Suppressor macrophage treated with lipopolysaccharide for 4 hours (primary cell): ENCODE measurements at regions not wholly inside any gene's neighbourhood (a gene's known extent, or its start where the extent isn't known, plus 50 kb on each side); places are given as distances from the start of the nearest gene placed in this dataset.

Experiments
- DNase-seq: peaks from one replicate; pipeline ENCODE4 v3.0.0-alpha.2; 2020

DNA sequence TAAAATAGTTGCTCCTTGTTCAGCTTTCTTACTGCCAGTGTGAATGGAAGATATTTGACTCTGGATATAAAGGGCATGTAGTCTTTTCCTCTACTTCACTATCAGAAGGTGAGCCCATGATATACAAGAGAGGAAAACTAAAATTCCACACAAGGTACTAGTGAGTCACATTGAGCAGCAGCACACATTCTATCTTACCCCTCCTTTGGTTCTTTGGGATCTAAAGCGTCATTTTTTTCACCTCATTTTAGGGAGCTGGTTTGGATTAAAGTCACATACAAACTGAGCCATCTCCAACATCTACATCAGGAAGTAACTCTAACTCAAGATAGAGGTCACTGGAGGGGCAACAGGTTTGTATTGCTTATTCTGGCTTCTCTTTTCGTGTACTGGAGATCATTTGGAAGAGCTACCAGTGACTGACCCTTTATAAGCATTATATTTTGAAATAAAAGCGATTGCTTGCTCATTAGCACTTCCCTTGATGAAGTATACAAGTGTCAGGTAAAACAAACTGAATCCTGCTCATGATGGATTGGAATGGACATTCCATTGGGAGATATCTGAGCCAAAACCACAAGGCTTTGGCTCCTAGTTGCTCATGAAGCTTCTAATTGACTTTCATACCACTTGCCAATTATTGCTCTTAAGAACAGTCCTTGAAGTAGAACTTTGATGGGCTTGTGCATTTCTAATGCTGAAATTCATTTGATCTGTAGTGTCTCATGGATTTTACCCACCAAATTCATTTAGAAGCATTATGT lies 124.1 kb downstream of the SPCS3 start:
- no peak for DNase-seq

DNA sequence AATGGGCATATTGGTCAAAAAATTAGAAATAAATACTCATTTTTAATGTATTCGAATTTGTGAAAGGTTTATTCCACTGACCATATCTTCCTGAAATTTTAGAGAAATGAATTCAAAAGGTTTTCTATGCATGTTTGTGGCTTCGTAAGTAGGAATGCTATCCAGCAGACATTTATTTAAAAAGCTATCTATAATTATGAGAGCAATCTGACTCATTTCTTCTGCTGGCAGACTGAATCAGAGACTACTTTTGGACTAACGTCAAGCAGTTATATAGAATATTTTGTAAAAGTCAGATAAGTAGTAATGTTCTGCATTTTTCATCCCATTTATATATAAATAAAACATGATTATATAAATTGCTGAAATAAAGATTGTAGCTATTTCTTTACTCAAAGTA lies 125.0 kb downstream of the SPCS3 start:
- no peak for DNase-seq

DNA sequence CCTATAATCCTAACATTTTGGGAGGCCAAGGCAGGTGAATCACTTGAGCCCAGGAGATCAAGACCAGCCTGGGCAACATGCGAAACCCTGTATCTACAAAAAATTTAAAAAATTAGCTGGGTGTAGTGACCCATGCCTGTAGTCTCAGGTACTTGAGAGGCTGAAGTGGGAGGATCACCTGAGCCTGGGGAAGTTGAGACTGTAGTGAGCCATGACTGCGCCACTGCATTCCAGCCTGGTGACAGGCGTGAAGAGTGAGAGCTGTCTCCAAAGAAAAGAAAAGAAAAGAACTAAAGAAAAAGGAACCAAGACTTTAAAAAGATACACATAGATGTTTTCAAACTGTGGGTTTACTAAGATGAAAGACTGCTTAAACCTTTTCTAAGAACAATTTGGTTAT lies 129.0 kb downstream of the SPCS3 start:
- no peak for DNase-seq

DNA sequence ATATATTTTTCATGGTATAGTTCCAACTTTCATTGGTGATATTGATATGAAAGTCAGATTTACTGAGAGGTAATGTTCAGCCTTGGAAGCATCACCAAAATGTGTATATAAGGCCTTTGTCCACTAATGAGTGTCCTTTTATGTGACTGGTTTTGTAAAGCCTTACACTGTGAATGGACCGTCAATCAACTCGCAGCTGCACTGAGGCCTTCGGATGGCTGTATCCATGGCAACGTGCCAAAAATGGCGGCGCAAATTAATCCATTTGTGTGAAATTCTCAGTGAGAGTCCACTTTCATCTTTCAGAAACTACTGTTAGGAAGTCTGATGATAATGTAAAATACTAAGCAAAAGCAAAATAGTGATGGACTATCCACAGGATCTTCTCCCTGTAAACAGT lies 131.7 kb downstream of the SPCS3 start:
- no peak for DNase-seq

DNA sequence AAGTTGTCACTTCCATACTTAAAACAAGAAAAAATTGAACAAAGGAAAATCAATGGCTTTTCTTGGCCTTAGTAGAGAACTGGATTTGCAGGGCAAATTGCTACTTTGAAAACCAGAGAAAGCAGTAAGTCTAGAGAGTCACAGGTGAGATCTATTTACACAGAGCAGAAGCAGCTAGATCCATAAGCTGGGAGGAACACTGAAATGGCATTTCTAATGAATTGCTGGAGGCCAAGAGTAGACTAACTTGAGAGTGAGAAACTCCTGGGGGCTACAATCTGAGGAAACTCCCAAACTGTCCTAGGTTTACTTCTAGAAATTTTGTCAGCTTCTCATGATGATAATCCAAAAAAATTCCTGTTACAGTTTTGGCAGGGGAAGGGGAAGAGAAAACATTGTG lies 133.3 kb downstream of the SPCS3 start:
- no peak for DNase-seq

DNA sequence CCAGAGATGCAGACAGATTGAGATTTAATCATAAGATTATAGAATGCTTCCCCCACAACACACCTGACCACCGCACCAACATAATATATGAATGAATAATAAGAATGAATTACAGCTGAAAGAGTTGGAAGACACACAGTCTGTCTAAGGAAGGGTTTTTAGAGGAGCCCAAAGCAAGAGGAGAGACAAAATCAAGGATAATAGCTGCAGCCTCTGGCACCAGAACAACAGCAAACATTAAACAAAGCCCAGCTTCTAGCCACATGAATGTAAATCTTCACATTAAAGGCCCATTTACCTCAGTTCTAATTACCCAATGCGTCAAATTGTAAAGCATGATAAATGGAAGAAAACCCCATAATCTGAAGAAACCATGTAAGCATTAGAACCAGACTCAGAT lies 133.9 kb downstream of the SPCS3 start:
- no peak for DNase-seq

DNA sequence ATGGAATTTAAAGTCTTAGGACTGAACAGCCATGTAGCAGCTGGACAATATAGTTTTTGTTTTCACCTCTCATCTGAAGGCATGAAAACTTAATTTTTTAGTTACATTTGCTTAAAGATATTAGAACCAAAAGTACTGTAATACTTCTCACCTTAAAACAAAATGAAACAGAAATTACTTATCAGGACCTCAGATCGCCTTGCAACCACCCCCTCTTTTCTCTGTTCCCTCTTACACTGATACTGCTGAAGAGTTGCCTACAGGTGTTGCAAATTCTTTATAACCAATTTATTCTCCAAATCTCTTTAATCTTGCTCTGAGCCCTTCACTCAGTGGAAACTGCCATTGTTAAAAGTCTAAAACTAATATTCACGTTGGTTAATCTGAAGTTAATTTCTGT lies 145.0 kb downstream of the SPCS3 start:
- no peak for DNase-seq

DNA sequence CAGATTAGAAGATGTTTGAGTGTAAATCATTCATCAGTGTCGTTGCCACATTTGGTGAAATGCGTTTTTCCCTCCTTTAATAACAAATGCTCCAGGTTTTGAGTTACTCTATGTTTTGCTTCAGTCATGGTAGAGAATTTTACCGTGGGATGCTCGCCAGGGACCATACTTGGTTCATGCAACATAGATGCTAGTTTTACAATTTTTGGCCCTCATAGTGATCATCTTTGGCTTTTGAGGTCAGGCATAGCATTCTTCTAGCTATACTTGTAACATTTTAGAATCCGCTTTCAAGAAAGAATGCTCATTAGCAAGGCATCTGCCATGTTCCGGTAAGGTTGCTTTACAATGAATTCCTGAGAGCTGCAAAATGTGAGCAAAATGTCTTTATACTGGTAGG lies 147.2 kb downstream of the SPCS3 start:
- no peak for DNase-seq

DNA sequence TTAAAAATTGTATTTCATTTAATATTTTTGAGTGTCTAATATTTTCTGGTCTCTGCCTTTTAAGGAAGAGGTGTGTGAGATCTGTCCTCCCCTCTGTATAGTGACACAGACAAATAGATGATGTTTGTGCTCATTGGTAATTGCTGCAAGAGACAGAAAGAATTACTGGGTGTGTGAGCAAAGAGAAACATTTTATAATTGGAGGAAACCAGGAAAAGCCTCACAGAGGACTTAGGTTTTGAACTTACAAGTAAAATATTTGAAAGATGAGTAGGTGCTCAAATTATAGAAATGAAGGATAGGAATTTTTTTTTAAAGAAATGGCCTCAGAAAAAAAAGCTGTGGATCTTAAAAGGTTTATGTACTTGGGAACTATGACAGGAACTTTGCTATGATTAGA lies 149.8 kb downstream of the SPCS3 start:
- no peak for DNase-seq

DNA sequence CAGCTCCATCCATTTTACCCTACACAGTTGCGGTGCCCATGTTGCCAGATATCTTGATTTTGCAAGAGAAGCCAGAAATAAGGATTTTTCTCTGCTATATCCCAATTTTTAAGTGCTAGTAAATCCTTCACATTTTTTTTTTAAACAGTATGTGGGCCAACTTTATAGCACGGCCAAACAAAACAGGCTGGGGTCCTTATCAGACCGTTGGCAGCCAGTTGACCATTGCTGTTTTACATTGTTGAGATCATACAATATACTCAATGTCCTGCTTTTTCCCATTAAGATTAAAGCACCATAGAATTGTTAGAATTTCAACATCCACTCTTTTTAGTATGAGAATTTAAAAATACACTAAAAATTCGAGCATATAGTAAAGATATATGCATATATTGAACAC lies 150.9 kb downstream of the SPCS3 start:
- no peak for DNase-seq

DNA sequence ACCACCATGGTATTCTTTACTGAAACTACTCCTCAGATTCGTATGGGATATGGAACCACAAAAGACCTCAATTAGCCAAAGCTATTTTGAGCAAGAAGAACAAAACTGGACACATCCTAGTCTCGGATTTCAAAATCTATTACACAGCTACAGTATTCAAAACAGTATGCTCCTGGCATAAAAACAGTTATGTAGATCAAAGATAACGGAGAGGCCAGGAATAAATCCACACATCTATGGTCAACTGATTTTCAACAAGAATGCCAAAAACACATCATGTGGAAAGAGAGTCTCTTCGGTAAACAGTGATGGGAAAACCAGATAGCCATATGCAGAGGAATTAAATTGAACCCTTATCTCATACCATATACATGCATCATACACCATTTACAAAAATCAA lies 155.3 kb downstream of the SPCS3 start:
- DNase-seq: no peak

DNA sequence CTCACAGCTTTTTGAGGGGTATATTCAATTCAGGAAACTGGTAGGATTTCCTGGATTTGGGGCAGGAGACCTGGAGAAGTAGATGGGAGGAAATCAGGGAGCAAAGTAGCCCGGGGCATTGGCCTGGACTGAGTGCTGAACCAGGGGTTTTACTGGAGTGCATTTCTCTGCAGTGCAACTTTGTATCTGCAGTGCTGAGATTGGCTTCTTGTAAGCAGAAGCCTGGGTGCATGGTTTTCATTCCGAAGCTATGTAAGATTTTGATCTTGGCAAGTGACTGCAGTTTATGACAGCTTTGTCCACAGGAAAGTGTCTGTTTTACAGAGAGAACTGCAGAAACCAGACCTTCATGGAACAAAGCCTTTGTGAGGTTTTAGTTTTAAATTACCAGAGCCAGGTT lies 158.3 kb downstream of the SPCS3 start:
- DNase-seq: no peak

DNA sequence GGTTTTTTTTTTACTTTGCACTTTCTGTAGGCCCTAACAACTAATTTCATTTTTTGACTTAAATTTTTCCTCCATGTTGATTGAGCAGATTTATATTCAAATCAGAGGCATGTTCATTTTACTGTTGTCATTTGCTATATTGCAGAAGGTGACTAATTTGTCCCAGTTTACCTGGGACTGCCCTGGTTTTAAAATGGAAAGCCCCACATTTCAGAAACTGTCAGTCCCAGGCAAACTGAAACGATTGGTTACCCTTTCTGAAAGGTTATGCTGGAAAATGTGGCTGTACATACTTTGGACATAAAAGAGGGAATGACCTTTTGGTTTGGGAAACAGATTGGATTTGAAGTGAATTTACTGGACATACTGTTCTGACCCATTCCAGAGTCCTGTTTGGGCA lies 160.0 kb downstream of the SPCS3 start:
- DNase-seq: no peak

DNA sequence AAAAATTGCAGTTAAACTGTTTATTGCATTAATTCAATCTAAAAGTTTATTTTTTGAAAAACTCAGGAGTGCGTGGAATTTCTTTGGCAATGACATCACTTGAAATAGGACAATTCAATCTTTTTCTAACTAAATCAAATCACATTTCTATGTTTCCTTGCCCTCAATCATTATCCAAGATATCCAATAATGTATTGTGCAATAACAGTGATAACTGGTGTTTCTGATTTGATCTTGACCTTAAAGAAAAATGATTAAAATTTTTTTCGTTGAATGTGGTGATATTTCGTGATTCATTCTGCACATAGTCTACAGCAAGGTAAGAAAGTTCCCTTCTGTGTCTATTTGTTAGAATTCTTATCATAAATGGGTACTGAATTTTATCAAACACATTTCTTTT lies 163.2 kb downstream of the SPCS3 start:
- DNase-seq: no peak

DNA sequence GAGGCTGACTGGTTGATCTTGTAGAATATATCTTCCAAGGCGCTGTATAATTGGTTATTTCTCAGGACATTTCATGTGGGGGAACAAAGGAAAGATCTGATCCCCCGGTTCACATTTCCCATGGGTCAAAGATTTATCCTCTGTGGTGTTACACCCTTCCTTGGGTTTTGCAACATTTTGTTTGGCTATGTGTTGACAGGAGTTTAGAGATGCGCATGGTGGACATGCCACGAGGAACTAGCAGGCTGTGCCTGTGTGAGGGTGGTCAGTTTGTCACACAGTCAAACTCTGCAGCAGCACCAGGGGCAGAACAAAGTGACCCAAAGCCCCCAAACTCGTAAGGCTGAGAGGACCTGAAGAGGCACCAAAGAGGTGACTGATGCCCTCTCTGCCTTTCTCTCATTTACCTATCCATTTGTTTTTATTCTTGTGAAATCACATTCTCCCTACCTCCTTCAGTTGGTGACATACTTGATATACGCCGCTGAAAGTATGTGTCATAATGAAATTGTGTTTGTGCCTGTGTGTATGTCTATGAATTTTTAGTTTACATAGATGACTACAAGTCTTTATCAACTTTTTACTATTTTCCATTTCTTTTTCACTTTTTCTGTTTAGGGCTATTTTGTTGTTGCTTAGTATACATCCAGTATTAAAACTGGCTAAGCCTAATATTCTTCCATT lies 164.7 kb downstream of the SPCS3 start:
- no peak for DNase-seq

DNA sequence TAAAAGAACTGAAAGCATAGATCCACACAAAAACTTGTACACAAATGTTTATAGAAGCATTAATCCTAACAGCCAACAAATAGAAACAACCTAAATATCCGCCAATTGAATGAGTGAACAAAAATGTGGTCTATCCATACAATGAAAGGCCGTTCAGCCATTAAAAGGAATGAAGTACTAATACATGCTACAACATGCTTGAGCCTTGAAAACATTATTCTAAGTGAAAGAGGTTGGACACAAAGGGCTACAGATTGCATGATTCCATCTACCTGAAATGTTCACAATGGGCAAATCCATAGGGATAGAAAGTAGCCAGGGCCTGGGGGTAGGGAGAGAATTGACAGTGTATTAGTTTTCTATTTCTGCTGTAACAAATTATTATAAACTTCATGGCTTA lies 169.2 kb downstream of the SPCS3 start:
- no peak for DNase-seq

DNA sequence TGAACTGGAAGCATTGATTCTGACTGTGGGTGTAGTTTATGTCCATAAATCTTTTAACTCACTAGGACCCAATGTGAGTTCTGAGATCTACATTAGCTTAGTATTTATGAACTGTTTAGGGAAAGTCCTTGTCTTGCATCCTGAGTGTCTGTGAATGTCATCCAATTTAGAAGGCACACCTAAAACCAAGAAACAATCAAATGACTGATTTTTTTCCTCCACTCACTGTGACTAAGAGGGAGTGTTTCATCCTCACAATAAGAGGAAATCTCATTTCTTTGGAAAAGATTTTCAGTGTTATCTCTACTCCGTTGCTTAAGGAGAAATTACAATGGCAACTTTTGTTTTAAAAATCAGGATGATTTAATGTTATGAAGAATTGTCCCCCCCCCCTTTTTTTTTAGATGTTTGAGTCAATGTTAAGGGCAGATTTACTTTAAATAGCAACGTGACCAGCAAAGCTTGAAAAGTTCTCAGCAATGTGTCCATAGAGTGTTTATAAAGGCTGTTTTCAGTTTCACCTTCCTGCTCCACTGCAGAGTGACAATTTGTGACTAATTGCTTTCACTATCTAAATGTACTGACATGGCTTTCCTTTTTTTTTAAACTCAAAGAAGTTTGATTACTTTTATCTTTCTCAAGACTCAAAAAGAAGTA lies 173.0 kb downstream of the SPCS3 start:
- peak; percentile 30 for DNase-seq

DNA sequence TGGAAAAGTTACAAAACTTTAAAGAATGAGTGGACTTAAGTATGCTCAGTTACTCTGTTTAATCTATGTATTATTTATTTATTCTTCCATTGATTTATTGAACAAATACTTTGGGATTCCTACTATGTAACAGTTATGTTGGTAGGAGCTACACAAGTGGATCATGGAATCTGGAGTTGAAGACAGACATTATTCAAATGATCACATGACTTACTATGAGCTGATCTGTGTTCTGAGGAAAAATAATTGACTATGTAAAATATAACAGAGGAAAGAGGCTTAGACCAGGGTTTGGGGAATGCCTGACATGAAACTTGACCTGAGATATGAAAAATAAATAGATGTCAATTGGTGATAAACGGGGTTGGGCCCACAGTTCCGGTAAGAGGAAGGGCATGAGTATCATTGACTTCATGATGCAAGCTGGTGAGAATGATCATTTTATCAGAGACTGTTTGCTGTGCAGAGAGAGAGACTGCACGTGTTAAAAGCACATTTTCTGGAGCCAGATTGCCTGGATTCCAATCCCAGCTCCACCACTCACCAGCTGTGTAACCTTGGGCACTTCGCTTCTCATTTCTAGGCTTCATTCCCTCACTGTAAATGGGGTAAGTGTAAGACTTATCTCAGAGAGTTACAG lies 179.0 kb downstream of the SPCS3 start:
- no peak for DNase-seq

DNA sequence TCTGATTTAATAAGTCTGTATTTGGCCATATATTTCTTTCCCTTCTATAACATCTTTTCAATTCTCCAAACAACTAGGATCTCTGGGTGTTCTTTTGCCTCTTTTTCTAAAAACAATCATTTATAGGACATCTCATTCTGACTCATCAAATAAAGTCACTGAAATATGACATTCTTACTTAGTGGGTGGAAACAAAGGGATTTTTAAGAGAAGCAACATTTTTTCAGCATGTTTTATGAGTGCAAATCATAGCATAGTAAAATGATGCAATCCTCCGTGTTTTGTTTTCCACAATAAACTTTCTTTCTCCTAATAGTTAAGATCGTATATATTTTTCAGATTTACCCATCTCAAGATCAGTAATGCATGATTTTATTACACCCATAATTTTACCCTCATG lies 179.8 kb downstream of the SPCS3 start:
- no peak for DNase-seq

DNA sequence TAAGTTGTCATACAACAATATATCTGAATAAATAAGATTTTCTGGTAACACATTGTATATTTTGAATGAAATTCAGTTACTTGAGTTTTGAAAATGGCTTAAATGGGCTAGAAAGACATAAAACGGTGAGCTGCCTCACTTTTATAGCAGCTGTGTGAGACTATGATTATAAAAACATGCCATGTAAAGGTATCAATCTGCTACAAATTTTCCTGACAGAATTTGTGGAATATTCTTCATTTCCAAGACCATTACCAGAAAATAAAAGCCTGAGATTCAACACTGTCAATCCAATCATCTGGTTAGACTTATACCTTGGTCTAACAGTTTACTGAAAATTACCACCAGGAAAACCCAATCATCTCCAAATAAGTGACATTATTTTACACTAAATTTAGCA lies 181.1 kb downstream of the SPCS3 start:
- no peak for DNase-seq

DNA sequence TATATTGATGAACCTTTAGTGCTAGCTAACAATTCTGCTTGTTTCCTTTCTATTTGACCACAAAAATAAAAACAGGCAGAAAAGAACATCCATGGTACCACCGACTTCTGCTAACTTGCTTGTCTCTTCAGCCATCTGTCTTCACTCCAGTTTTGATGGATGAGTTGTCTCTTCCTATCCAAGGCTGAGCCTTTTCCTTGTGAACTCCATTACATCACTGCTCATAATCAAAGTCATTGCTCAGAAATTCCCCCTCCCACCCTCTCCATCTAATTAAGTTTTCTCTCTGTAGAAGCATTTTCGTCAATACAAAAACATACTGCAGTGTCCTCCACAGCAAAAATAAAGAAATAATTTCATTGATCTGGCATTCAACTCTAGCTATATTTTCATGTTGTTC lies 184.4 kb downstream of the SPCS3 start:
- DNase-seq: no peak

DNA sequence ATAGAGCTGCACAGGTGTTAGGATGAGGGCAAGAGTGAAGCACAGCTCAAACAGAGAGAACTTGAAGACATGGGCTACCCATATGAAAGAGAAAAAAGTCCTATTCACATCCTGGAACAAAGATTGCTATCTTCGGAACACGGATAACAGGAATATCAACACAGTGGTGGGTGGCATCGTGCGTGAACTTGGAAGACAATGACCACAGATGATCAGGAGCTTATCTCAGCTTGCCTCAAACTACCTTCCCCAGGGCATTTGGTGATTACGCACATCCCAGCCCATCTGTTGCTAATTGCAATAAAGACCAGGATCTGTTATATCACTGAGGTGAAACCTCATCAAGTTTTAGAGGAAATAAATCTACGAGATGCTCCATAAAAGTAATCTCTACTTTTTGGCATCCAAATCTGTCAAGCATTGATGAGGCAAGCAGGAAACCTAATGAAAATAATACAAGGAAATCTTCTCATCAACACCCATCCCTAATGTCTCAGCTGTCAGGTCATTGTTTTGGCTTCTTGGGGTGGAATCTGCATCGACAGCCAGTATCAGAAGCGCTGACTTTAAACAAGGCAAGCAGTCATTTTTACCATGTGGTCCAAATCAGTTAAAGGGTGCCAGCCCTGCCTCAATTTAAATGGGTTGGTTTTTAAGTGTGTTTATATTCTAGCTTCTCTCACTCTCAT lies 188.2 kb downstream of the SPCS3 start:
- no peak for DNase-seq

DNA sequence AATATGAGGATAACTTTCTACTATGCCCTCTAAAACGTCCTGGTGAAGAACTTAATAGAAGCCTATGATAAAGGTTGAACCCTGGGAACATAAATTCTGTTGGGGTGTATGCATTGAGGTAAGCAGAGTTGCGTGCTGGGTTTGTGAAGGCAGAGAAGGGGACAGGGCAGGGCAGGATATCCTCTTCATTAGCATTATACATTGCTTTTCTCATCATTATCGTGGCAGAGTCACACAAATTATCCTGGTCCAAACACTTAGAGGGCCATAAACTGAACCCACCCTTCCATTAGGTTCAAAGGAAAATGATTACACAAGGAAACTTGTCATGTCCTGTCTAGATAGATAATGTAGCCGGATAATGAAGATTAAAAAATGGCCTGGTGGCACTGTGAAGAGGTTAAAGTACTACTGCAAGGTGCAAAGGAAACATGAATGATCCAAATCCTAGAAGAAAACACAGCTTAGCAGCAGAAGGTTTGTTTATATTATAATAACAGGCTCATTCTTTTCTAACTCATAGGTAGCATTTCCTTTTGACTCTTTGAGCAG lies 189.1 kb downstream of the SPCS3 start:
- no peak for DNase-seq
